GM18508 (cell line): ENCODE measurements at regions not wholly inside any gene's neighbourhood (a gene's known extent, or its start where the extent isn't known, plus 50 kb on each side); places are given as distances from the start of the nearest gene placed in this dataset.

Experiments
- ATAC-seq: cut with Tn5 transposase; IDR thresholded peaks from one replicate; pipeline ENCODE4 v1.9.1; 2021; ENCODE audit warnings: moderate number of reproducible peaks; ENCODE audit not compliant: insufficient read depth, unreplicated experiment

GRCh38 chr13:89221557-89222158, 1550.5 kb downstream of the SLITRK5 start:
- ATAC-seq, result no peak

- ATAC-seq, result no peak
These were observed 1556.2 kb downstream of the SLITRK5 start for GRCh38 chr13:89227356-89227755.

- ATAC-seq, result no peak
These were observed 1567.3 kb downstream of the SLITRK5 start for GRCh38 chr13:89238496-89238895.

GRCh38 chr13:89239361-89240127, 1568.4 kb downstream of the SLITRK5 start:
- no peak for ATAC-seq

- ATAC-seq, result no peak
These were observed 1584.8 kb downstream of the SLITRK5 start for GRCh38 chr13:89255844-89256406.

GRCh38 chr13:89267734-89268133, 1596.6 kb downstream of the SLITRK5 start:
- ATAC-seq, result no peak

- ATAC-seq, result no peak
These were observed 1598.6 kb downstream of the SLITRK5 start for GRCh38 chr13:89269737-89270136.

- no peak for ATAC-seq
These were observed 1599.6 kb downstream of the SLITRK5 start for GRCh38 chr13:89270736-89271135.

- ATAC-seq, result no peak
These were observed 1608.2 kb downstream of the SLITRK5 start for GRCh38 chr13:89279374-89279773.

GRCh38 chr13:89281331-89281730, 1610.2 kb downstream of the SLITRK5 start:
- ATAC-seq, result no peak

- no peak for ATAC-seq
These were observed 1611.1 kb downstream of the SLITRK5 start for GRCh38 chr13:89282241-89282640.

- ATAC-seq, result no peak
These were observed 1616.2 kb downstream of the SLITRK5 start for GRCh38 chr13:89287381-89287780.

GRCh38 chr13:89294115-89294867, 1623.1 kb downstream of the SLITRK5 start:
- ATAC-seq, result no peak

- ATAC-seq, result no peak
These were observed 1636.1 kb downstream of the SLITRK5 start for GRCh38 chr13:89307278-89307677.

GRCh38 chr13:89310943-89311672, 1639.9 kb downstream of the SLITRK5 start:
- ATAC-seq, result no peak

GRCh38 chr13:89315287-89315686, 1644.1 kb downstream of the SLITRK5 start:
- ATAC-seq, result no peak

GRCh38 chr13:89322466-89322865, 1651.3 kb downstream of the SLITRK5 start:
- no peak for ATAC-seq

- no peak for ATAC-seq
These were observed 1653.4 kb downstream of the SLITRK5 start for GRCh38 chr13:89324582-89324981.

- ATAC-seq, result no peak
These were observed 1672.0 kb downstream of the SLITRK5 start for GRCh38 chr13:89343165-89343564.

GRCh38 chr13:89352384-89352783, 1681.2 kb downstream of the SLITRK5 start:
- ATAC-seq, result no peak
